ENCODE measurements at regions not wholly inside any gene's neighbourhood (a gene's known extent, or its start where the extent isn't known, plus 50 kb on each side); places are given as distances from the start of the nearest gene placed in this dataset.
A peak's percentile ranks its signal among the peaks of the same experiment; 100 is the strongest.

DNA sequence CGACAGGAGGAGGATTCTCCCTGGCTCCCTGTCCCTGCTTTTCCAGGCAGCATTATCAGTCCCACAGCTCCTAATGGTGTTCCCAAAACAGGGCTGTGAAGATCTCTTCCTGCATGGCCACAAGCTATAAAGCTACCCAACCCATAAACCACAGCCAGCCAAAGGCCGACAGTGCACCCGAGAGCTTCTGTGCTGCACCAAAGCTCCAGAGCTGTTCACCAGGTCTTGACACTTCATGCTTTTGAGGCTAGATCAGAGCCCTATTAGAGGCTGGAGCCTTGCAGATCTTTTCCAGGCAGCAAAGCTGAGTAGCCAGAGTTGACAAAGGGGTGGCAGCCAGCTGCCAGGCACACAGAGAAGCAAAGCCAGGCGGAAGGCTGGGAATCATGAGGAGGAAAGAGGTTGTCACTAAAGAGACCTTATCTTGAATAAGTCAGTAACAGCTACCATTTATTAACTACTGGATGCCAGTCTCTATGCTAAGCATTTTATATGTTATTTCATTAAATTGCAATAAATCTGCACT lies 180.4 kb downstream of the KATNAL1 start:
- no peak for DNase-seq

- no peak for DNase-seq
Observed at GRCh38 chr13:30125422-30126073, 181.8 kb downstream of the KATNAL1 start.

DNA sequence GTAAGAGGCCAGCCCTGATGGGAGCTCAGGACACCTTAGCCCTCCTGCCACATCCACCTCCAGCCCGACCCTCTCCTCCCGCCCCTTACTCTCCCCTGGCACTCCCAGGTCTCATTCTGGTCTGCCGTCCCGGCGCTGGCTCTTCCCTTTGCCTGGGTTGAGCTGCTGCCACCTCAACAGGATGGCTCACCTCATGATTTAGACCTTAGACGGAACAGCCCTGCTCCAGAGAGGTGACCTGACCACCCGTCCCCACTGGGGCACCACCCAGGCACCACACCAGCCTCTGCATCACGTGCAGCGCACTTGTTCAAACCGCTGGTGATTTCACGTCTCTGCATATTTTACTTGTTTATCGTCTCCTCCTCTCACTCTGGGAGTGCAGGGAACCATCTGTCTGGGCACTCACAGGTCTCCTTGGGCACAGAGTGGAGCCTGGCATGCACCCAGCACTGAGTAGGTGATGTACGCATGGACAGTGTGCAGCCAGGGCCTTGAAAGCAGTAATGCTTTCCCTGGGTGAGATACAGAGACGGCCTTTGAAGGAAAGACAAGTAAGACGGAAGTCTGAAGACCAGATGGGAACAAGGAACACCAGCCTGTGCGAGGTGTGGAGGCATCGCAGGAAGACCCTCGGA lies 183.1 kb downstream of the KATNAL1 start:
- no peak for DNase-seq

- no peak for DNase-seq
Observed at GRCh38 chr13:30123575-30123974, 183.8 kb downstream of the KATNAL1 start.

DNA sequence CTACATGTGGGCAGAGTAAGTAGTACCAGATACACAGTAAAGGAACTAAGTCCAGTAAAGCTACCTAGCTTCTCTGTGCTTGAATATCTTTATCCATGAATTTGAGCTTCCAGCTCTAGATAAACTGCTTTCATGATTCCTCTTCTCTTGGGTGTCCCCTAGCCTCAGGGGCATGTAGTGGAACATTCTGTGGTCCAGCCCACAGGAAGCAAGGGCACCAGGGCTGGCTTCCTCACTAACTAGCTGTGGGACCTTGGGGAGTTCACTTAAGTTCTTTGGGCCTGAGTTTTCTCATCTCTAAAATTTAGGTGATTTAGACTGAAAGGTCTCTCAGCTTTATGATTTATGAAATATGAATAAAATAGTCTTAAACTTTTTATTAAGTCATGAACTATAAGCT lies 185.7 kb downstream of the KATNAL1 start:
- no peak for DNase-seq

- DNase-seq: no peak
Observed at GRCh38 chr13:30121244-30121643, 186.1 kb downstream of the KATNAL1 start.

GRCh38 chr13:30120133-30120822 lies 187.1 kb downstream of the KATNAL1 start:
- DNase-seq: no peak

- peak; percentile 29 for DNase-seq
Observed at GRCh38 chr13:30119476-30119875, 187.9 kb downstream of the KATNAL1 start.

DNA sequence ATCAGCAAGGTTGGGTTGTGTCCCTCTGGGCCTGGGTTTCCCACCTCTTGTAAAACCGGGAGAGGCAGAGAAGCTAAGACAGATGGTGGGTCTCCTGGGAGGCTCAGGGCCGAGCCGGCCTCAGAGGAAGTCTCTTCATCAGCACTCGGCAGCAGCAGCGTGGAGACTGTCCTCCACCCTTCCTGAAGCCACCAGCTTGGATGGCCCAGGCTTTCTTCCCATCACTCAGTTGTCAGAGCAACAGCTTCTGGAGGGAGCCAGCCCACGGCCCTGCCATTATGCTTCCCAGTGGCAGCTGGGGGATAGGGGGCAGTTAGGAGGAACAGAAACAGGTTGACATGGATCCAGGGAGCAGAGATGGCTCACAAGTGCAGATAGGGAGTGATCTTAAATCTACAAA lies 191.0 kb downstream of the KATNAL1 start:
- DNase-seq: no peak

DNA sequence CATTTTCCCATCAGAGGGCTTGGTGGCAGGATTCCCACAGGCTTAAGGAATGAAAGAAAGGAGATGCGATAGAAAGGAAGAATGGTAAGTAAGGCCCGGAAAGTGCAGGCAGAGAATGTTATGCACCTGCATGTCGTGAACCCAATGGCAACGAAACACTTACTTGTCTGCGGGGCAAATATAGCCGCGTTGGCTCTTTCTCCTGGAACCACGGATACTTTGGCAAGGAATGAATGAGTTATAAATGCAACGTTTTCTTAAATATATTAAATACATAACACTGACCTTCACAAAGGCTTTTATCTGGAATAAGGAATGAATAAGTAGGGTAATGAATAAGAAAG lies 192.1 kb downstream of the KATNAL1 start:
- no peak for DNase-seq

GRCh38 chr13:30114571-30115256 lies 192.6 kb downstream of the KATNAL1 start:
- peak; percentile 88 for DNase-seq

DNA sequence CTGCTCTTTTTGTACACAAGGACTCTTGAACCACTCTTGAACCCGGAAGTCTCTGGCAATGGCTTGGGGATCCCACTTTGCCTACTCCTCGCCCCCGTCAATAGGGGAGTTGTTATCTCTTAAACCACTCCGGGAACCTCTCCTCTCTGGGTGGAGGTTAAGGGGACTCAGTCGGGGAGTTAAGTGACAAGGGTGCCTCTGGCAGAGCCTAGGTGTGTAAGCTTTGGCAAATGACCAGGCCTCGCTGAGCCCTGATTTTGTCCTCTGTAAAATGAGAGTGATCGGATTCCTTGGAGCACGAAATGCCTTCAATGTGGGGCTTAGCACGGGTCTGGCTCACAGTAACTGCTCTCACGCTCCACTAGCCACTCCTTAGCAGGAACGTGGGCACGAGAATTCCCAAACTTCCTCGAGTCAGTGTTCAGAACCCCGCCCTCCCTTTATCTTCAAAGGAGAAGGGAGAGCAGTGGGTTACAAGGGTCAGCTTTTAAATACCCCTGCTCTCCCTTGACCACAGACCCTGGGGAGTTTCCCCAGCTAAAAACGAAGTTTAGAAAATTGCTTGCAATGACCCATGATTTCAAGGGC lies 193.3 kb downstream of the KATNAL1 start:
- DNase-seq: no peak

- no peak for DNase-seq
Observed at GRCh38 chr13:30113551-30113950, 193.8 kb downstream of the KATNAL1 start.

DNA sequence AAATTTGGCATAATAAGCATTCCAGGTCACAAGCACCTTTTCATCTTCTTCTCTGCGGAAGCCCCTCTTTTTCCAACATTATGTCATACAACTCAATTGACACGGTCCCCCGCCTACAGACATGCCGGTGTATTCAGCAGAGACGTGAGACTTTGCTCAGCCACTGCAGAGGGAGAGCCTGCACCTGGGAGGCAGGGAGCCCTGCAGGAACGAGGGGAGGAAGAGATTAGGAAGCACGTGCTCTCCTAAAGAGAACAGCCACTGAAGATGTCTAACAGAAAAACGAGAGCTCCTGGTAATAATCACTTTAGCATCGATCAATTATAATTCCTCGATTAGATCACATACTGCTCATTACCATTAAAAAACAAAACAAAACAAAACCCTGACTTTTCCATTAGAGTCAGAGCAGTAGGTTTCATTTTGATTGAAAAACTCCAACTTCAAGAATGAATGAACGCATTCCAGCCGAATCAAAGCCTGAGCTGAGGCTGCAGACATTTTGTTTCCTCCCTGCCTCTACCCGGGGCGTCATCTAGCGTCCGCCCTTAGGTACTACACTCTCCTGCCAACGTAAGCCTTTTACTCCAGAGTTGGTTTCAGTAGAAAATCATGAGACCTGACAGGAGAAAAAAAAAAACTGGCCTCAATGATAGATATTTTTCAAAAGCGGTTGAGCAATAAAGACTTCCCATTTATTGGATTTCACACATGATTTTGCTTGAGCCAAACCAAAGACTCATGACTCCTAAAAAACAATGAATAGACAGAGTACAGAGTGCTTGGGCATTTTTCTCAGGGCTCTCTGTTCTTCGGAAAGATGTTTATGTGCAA lies 194.5 kb downstream of the KATNAL1 start:
- peak; percentile 82 for DNase-seq

GRCh38 chr13:30111810-30112209 lies 195.5 kb downstream of the KATNAL1 start:
- no peak for DNase-seq

GRCh38 chr13:30110301-30111070 lies 196.9 kb downstream of the KATNAL1 start:
- DNase-seq: no peak

- DNase-seq: no peak
Observed at GRCh38 chr13:30109471-30110135, 197.7 kb downstream of the KATNAL1 start.

- DNase-seq: no peak
Observed at GRCh38 chr13:30108913-30109237, 198.5 kb downstream of the KATNAL1 start.

GRCh38 chr13:30108216-30108912 lies 199.0 kb downstream of the KATNAL1 start:
- no peak for DNase-seq

- no peak for DNase-seq
Observed at GRCh38 chr13:30107521-30108136, 199.7 kb downstream of the KATNAL1 start.
